Adrenal gland (tissue), 5 donors: ENCODE measurements at regions not wholly inside any gene's neighbourhood (a gene's known extent, or its start where the extent isn't known, plus 50 kb on each side); places are given as distances from the start of the nearest gene placed in this dataset.

Source experiments
- CTCF ChIP-seq, 6 experiments: fragments of 450-650 bp in 4 of 6; fragments of 200-600 bp in 2 of 6; sonication (generic) in 1 of 6; IDR thresholded peaks; 1 replicate in 5 of 6; 2 replicates in 1 of 6; pipeline versions ENCODE4 v1.5.1 to v1.8.0; 2016 to 2021; ENCODE audit warnings: antibody characterized with exemption in 6 of 6, mild to moderate bottlenecking in 2 of 6, moderate library complexity in 1 of 6
- POLR2A ChIP-seq, 2 donors: fragments of 450-650 bp; IDR thresholded peaks; one replicate each; pipeline ENCODE4 v1.6.1; 2017; ENCODE audit warnings: antibody characterized with exemption in 2 of 2, mild to moderate bottlenecking in 2 of 2, moderate library complexity in 1 of 2
- donor health status: DM: no; HTN: no; CAD: no.

GRCh38 chr18:72667932-72668331 lies 123.8 kb upstream of the CBLN2 start:
- TF ChIP-seq CTCF (IDR thresholded peaks at IDR 0.05) (no peak), POLR2A (IDR thresholded peaks at IDR 0.05) (no peak)
